ENCODE measurements at regions not wholly inside any gene's neighbourhood (a gene's known extent, or its start where the extent isn't known, plus 50 kb on each side); places are given as distances from the start of the nearest gene placed in this dataset.

DNA sequence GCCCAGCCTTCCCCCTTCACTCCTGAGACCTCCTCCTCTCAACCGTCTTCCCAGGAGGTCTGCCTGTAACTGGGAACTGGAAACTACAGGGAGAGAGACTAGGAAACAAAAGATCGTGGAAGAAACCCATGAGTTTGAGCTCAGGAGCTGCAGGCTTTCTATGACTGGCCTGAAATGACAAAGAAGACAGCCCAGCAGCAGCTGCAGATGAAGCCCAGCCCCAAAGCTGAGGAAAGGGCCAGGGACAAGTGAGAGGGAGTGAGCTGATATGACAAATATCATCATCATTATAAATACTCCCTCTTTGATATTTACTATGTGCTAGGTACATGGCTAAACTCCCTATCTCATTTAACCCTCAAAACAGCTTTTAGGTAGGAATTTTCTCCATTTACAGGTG is 142.6 kb upstream of the CTTNBP2NL start:
- no peak for TF ChIP-seq EZH2 (IDR thresholded peaks at IDR 0.05; ENCODE audit: borderline replicate concordance)
- TF ChIP-seq, protein P1, sequence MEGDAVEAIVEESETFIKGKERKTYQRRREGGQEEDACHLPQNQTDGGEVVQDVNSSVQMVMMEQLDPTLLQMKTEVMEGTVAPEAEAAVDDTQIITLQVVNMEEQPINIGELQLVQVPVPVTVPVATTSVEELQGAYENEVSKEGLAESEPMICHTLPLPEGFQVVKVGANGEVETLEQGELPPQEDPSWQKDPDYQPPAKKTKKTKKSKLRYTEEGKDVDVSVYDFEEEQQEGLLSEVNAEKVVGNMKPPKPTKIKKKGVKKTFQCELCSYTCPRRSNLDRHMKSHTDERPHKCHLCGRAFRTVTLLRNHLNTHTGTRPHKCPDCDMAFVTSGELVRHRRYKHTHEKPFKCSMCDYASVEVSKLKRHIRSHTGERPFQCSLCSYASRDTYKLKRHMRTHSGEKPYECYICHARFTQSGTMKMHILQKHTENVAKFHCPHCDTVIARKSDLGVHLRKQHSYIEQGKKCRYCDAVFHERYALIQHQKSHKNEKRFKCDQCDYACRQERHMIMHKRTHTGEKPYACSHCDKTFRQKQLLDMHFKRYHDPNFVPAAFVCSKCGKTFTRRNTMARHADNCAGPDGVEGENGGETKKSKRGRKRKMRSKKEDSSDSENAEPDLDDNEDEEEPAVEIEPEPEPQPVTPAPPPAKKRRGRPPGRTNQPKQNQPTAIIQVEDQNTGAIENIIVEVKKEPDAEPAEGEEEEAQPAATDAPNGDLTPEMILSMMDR (IDR thresholded peaks at IDR 0.05; ENCODE audit: poor library complexity) = no peak

All from hepatocyte (in vitro differentiated cells).